HCT116 (cell line): ENCODE measurements at regions not wholly inside any gene's neighbourhood (a gene's known extent, or its start where the extent isn't known, plus 50 kb on each side); places are given as distances from the start of the nearest gene placed in this dataset.

Experiments used
- ATAC-seq: fragments of 200-7000 bp; cut with Tn5 transposase; 2 replicates; pipeline ENCODE4 v1.9.1; 2020; ENCODE audit warnings: mild to moderate bottlenecking, moderate library complexity
- BruUV-seq: library from RNA; stranded (reverse); fragments of 400-500 nt; replicated peaks from 2 replicates; lab custom pipeline; 2021; lab: Mats Ljungman, UMichigan
- CTCF ChIA-PET: fragments of 300-600 bp; sonication (Branson Sonifier 250); formaldehyde crosslinking; loops from one replicate; lab custom pipeline; 2021; ENCODE audit warnings: antibody characterized with exemption; lab: Charles Lee
- POLR2A ChIA-PET: fragments of 300-600, 350-600 bp; sonication (Branson Sonifier 250); formaldehyde crosslinking; loops from one replicate; lab custom pipeline; 2021; ENCODE audit warnings: antibody characterized with exemption; lab: Charles Lee
- RAD21 ChIA-PET, 2 experiments: fragments of 300-600 bp; sonication (Branson Sonifier 250); formaldehyde crosslinking; loops; one replicate each; lab custom pipeline; 2023; ENCODE audit warnings: low total read pairs in 2 of 2; ENCODE audit not compliant: uncharacterized antibody in 2 of 2, unreplicated experiment in 2 of 2, low non-redundant PET in 1 of 2; lab: Charles Lee
- DNase-seq: peaks from one replicate; pipeline ENCODE4 v3.0.0-alpha.2; 2010; ENCODE audit warnings: low read depth, low spot score
- H2AFZ ChIP-seq: fragments of 200-600 bp; shearing (Covaris generic), sonication (generic); 2 replicates; pipeline ENCODE4 v1.6.1; 2017; ENCODE audit warnings: low read depth, mixed run types, mixed read lengths, antibody characterized with exemption, low read length; ENCODE audit not compliant: poor library complexity, severe bottlenecking
- H3K27ac ChIP-seq: 2 replicates; pipeline ENCODE4 v1.5.1; 2012; ENCODE audit warnings: low read depth, low read length
- H3K27me3 ChIP-seq: fragments of 200-600 bp; sonication (generic); 2 replicates; pipeline ENCODE4 v1.6.1; 2016; ENCODE audit warnings: mixed run types, low read length, mixed read lengths; ENCODE audit not compliant: insufficient read depth
- H3K36me3 ChIP-seq, 2 experiments: fragments of 200-500 bp in 1 of 2; fragments of 200-600 bp in 1 of 2; sonication (Bioruptor generic) in 1 of 2; sonication (generic) in 1 of 2; 2 replicates each; pipeline versions ENCODE4 v1.5.1 to v1.6.1; 2014 to 2016; ENCODE audit warnings: low read length in 2 of 2, inconsistent platforms in 1 of 2, mixed read lengths in 1 of 2, mixed run types in 1 of 2; ENCODE audit not compliant: insufficient read depth in 2 of 2, control insufficient read depth in 1 of 2
- H3K4me1 ChIP-seq, 2 experiments: fragments of 200-600 bp in 1 of 2; sonication (generic) in 1 of 2; 2 replicates each; pipeline versions ENCODE4 v1.5.1 to v1.6.1; 2012 to 2017; ENCODE audit warnings: low read length in 2 of 2, inconsistent platforms in 1 of 2, mild to moderate bottlenecking in 1 of 2, mixed read lengths in 1 of 2, mixed run types in 1 of 2, moderate library complexity in 1 of 2; ENCODE audit not compliant: insufficient read depth in 2 of 2, control insufficient read depth in 1 of 2
- H3K4me2 ChIP-seq: fragments of 200-600 bp; sonication (generic); 2 replicates; pipeline ENCODE4 v1.6.1; 2017; ENCODE audit warnings: mixed run types, low read length, mixed read lengths
- H3K4me3 ChIP-seq, 2 experiments: fragments of 200-600 bp in 1 of 2; sonication (generic) in 1 of 2; replicated peaks in 1 of 2; 2 replicates each; pipeline ENCODE4 v1.5.1; 2011 to 2016; ENCODE audit warnings: low read length in 2 of 2, control low read depth in 1 of 2, low read depth in 1 of 2, mild to moderate bottlenecking in 1 of 2, mixed read lengths in 1 of 2, mixed run types in 1 of 2
- H3K79me2 ChIP-seq: fragments of 200-600 bp; sonication (generic); 2 replicates; pipeline ENCODE4 v1.6.1; 2017; ENCODE audit warnings: mild to moderate bottlenecking, mixed run types, low read length, moderate library complexity, mixed read lengths; ENCODE audit not compliant: insufficient read depth
- H3K9ac ChIP-seq: fragments of 200-600 bp; sonication (generic); 2 replicates; pipeline ENCODE4 v1.6.1; 2016; ENCODE audit warnings: low read length, mixed read lengths
- H3K9me2 ChIP-seq: fragments of 200-600 bp; sonication (generic), shearing (Covaris generic); 2 replicates; pipeline ENCODE4 v1.6.1; 2017; ENCODE audit warnings: mixed run types, mild to moderate bottlenecking, moderate library complexity; ENCODE audit not compliant: insufficient read depth
- H3K9me3 ChIP-seq, 2 experiments: fragments of 200-500 bp in 1 of 2; fragments of 200-600 bp in 1 of 2; sonication (Bioruptor generic) in 1 of 2; sonication (generic) in 1 of 2; 2 replicates each; pipeline ENCODE4 v1.6.1; 2014 to 2017; ENCODE audit warnings: low read length in 2 of 2, mixed read lengths in 2 of 2, inconsistent platforms in 1 of 2, low read depth in 1 of 2, mild to moderate bottlenecking in 1 of 2, mixed run types in 1 of 2, moderate library complexity in 1 of 2; ENCODE audit not compliant: control insufficient read depth in 1 of 2, insufficient read depth in 1 of 2
- H4K20me1 ChIP-seq: fragments of 200-600 bp; sonication (generic), shearing (Covaris generic); 2 replicates; pipeline ENCODE4 v1.6.1; 2017; ENCODE audit warnings: mixed run types, mild to moderate bottlenecking, moderate library complexity; ENCODE audit not compliant: insufficient read depth
- ATF3 ChIP-seq: IDR thresholded peaks from 2 replicates; pipeline ENCODE4 v1.6.1; 2012
- CEBPB ChIP-seq: IDR thresholded peaks from 2 replicates; pipeline ENCODE4 v1.6.1; 2012; ENCODE audit warnings: low read depth
- CTCF ChIP-seq, 3 experiments: fragments of 200-600 bp in 1 of 3; sonication (generic) in 1 of 3; IDR thresholded peaks in 2 of 3; conservative IDR thresholded peaks in 1 of 3; 2 replicates each; pipeline ENCODE4 v1.5.1; 2012 to 2017; ENCODE audit warnings: low read depth in 2 of 3, low read length in 2 of 3, antibody characterized with exemption in 1 of 3, borderline replicate concordance in 1 of 3, control low read depth in 1 of 3, mild to moderate bottlenecking in 1 of 3, mixed read lengths in 1 of 3, mixed run types in 1 of 3, moderate library complexity in 1 of 3; ENCODE audit not compliant: insufficient read depth in 1 of 3
- EGR1 ChIP-seq: IDR thresholded peaks from 2 replicates; pipeline ENCODE4 v1.6.1; 2012; ENCODE audit warnings: low read depth
- ELF1 ChIP-seq: IDR thresholded peaks from 2 replicates; pipeline ENCODE4 v1.6.1; 2012; ENCODE audit warnings: low read depth, borderline replicate concordance
- FOSL1 ChIP-seq: IDR thresholded peaks from 2 replicates; pipeline ENCODE4 v1.6.1; 2012; ENCODE audit warnings: low read depth
- JUND ChIP-seq: IDR thresholded peaks from 2 replicates; pipeline ENCODE4 v1.6.1; 2012
- MAX ChIP-seq: IDR thresholded peaks from 2 replicates; pipeline ENCODE4 v1.6.1; 2012
- SP1 ChIP-seq: IDR thresholded peaks from 2 replicates; pipeline ENCODE4 v1.6.1; 2012; ENCODE audit warnings: low read depth
- TCF7L2 ChIP-seq: IDR thresholded peaks from 2 replicates; pipeline ENCODE4 v1.7.0; 2011; ENCODE audit warnings: borderline replicate concordance, inconsistent platforms; ENCODE audit not compliant: insufficient read depth, insufficient read length; ENCODE audit errors: extremely low read depth
- ZBTB33 ChIP-seq: IDR thresholded peaks from 2 replicates; pipeline ENCODE4 v1.6.1; 2011; ENCODE audit warnings: mild to moderate bottlenecking, low read length, moderate library complexity; ENCODE audit not compliant: insufficient replicate concordance; ENCODE audit errors: extremely low read depth
- intact Hi-C: fragments of 100-400 bp; cut with micrococcal nuclease; formaldehyde crosslinking; loops from 2 replicates; pipeline ENCODE4 v1.10.0; 2022

GRCh38 chr6:143569040-143569439, 57.5 kb upstream of the FUCA2 start:
- no peaks in the 10 kb centered on the region for H3K9me3 ChIP-seq
- H3K4me1 ChIP-seq = no peaks in the 10 kb centered on the region
- intact Hi-C loops = no loop called here
- ATAC-seq (no peak), DNase-seq (no peak)
- no peak overlapping the region for H3K4me2 ChIP-seq
- H4K20me1 ChIP-seq = 0 out of 2 replicates have a peak, but pooled peaks cover 4% of the 10 kb centered on the region
- no peak overlapping the region for H2AFZ ChIP-seq
- no peak overlapping the region for H3K9ac ChIP-seq
- no peaks in the 10 kb centered on the region for H3K9me2 ChIP-seq
- no peak overlapping the region for H3K4me3 ChIP-seq
- no peak overlapping the region for H3K27ac ChIP-seq
- TF ChIP-seq JUND = no peak
- no peak for TF ChIP-seq ATF3
- no peak for TF ChIP-seq EGR1
- no peak for TF ChIP-seq CTCF (IDR thresholded peaks at IDR 0.05 in 2 of 3, conservative IDR thresholded peaks at IDR 0.05 in 1 of 3; ENCODE audit: borderline replicate concordance in 1 of 3, insufficient read depth in 1 of 3, low read depth in 2 of 3, low read length in 2 of 3)
- no peaks in the 10 kb centered on the region for H3K79me2 ChIP-seq
- H3K27me3 ChIP-seq = no peaks in the 10 kb centered on the region
- no peaks in the 10 kb centered on the region for H3K36me3 ChIP-seq
- no TSS peak for BruUV-seq
- CTCF ChIA-PET = no interaction called here
- POLR2A ChIA-PET = no interaction called here
- RAD21 ChIA-PET = no interaction called here

GRCh38 chr6:143564484-143565017, 53.0 kb upstream of the FUCA2 start:
- Histone ChIP-seq H3K27ac (no peak overlapping the region), H3K4me3 (no peak overlapping the region), H4K20me1 (0 out of 2 replicates have a peak, but pooled peaks cover 4% of the 10 kb centered on the region), H2AFZ (no peak overlapping the region), H3K4me1 (no peaks in the 10 kb centered on the region), H3K79me2 (no peaks in the 10 kb centered on the region), H3K9ac (no peak overlapping the region), H3K9me3 (no peaks in the 10 kb centered on the region), H3K36me3 (no peaks in the 10 kb centered on the region), H3K9me2 (no peaks in the 10 kb centered on the region), H3K27me3 (no peaks in the 10 kb centered on the region), H3K4me2 (no peak overlapping the region)
- no peak for ATAC-seq
- RAD21 ChIA-PET = no interaction called here
- TF ChIP-seq TCF7L2 (no peak), MAX (no peak), ZBTB33 (no peak), ELF1 (no peak), SP1 (no peak), ATF3 (no peak), EGR1 (no peak), FOSL1 (no peak), CEBPB (no peak)
- no TSS peak for BruUV-seq
- no peak for DNase-seq
- POLR2A ChIA-PET = no interaction called here
- intact Hi-C loops = no loop called here
- CTCF ChIA-PET = no interaction called here
